Stimulated activated CD4-positive, alpha-beta T cell treated with anti-CD3 and anti-CD28 coated beads, Interleukin-12 subunit alpha, Interleukin-12 subunit beta, amount 100 ng/mL, for 24 hours (primary cell): ENCODE measurements at regions not wholly inside any gene's neighbourhood (a gene's known extent, or its start where the extent isn't known, plus 50 kb on each side); places are given as distances from the start of the nearest gene placed in this dataset.

Experiments
- DNase-seq, 2 experiments: peaks; one replicate each; pipeline ENCODE4 v3.0.0-alpha.2; 2020; ENCODE audit warnings: low read depth in 2 of 2

DNA sequence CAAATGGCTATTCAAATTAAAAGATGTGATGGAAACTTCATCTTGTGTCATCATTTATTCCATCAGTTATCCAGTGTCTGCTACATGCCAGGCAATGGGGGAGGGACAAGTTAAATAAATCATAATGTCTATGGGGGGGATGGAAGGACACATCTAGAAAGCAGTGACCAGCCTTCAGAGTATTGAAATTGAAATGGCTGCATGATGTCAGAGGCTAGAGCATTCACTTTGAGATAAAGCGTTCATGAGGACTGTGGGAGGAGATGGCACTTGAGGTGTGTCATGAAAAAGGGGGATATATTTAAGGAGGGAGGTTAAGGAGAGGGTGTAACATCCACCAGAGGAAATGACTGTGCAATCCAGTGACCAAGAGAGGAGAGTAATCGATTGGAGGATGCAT is 50.6 kb downstream of the SLIT2 start:
- DNase-seq, result no peak

DNA sequence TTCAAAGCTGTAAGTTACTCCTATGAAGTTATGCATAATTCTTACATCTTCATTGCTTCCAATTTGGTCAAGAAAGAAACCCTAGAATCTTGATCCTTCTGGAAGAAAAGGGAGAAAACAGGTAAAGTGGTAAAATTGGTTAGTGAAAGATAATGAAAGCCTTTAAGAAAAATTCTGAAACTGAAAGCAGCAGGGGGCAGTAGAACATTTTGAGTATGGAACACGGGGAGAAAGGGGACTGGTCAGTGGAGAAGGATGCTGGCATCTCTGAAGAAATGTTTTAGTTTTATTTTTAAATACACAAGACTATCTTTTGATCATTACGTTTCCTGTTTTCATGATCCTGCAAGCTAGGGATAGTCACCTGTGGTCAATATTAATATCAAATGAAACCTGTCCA is 54.3 kb downstream of the SLIT2 start:
- DNase-seq, result no peak

DNA sequence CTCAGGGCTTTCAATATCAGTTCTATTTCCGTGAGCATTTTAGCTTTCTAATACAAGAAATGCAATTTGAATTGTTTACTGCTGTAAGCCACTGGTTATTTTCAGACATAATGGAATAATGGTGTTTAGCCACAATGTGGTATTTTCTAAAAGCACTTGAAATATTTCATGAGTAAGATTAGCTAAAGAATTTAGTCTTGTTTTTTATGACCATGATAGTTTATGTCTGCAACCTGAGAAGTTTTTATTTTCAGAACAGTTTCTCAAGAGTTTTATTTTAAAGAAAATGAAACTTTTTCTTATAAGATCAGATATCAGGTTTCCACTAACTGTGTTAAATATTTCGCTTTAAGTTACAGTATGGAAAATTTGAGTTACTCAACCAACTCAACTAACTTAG is 60.2 kb downstream of the SLIT2 start:
- DNase-seq, result no peak

DNA sequence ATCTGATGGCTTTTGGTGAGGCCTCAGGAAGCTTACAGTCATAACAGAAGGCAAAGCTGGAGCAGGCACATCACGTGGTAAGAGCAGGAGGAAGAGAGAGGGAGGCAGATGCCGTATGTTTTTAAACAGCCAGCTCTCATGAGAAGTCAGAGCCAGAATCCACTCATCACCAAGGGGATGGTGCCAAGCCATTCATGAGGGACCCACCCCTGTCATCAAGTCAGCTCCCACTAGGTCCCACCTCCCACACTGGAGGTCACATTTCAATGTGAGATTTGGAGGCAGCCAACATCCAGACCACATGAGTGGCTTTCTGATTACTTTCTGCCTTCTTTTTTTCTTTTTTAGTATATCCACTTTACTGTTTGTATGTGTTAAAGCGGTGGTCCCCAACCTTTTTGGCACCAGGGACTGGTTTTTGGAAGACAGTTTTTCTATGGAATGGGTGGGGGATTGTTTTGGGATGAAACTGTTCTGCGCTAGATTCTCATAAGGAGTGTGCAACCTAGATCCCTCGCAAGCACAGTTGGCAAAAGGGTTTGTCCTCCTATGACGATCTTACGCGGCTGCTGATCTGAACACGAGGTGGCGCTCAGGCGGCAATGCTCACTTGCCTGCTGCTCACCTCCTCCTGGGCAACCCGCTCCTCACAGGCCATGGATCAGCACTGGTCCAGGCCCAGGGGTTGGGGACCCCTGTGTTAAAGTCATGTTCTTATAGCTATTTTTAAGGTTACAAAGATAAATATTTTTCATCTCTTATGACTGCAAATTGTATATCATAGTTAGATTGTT is 61.7 kb downstream of the SLIT2 start:
- DNase-seq, result no peak

DNA sequence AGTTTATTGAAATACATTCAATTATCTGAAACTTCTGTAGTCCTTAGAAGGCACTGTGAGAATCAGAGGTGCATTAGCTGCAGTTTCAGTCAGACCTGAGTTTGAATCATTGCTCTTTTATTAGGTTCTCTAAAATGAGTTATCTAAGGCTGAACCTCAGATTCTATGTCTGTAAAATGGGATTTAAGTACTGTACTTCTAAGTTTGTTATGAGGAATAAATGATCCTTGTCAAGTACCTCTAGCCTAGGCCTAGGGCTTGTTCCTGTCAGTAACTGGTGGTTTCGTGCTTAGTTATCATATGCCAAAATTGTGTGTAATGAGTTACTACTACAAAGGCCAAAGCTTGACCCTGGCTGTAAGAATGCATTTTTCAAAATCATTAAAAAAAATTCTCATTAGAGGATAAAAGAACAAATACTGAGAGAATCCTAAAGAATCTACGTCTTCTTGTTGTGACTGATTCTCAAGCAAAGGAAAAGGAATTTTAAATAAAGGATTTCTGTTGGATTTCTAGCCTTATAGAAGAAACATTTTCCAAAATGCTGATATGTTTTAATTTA is 65.8 kb downstream of the SLIT2 start:
- DNase-seq, result no peak

DNA sequence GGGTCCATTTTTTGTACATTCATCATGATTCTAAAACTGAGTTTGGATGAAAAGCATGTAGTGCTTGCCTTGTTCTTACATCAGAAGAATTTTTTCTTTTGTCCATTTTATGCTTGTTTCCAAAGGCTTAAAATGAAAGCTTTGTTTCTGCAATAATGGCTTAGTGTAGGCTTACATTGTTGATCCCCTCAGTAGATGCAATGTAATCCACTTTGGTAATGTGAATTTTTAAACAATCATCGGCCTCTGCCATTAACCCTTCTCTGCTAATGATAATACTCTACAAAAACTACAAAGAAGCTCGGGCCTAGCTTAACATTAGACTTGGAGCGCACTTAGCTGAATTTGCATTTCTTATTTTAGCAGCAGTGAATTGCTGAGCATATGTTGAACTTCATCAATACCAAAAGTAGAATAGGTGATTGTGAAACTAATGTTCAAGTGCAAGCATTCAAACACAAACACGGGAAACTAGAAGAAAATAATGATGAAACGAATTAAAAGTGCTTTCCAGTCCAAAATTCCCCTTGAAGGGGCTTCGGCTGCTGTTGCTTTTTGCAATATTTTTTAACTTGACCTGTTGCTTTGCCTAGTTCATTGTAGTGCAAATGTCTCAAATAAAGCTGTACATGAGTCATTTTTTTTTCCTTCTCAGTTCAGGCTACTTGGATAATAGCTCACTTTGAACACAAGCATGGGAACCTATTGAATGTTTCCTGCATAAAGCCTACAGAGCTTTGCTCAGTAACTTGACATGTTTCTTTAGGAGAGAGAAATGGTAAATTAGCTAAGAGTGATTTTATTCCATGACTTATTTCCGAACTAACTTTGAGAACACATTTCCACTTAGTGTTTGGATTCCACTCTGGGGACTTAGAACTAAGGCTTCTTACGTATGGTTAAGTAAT is 66.5 kb downstream of the SLIT2 start:
- no peak for DNase-seq

DNA sequence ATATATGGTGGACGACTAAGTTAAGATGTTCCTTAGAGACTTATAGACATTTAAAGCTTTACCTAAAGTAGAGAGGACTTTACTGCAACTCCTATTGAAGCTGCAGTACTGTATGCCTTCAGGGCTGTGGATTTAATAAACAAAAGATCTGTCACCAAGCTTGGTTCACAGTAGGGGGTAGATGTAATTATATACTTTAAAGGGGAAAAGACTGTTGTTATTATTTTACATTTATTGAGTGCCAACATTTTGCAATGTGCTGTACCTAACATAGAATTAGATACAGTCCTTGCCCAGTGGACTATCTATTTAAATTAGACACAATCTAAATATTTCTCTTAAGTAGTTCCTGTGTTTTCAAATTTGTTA is 67.2 kb downstream of the SLIT2 start:
- no peak for DNase-seq

DNA sequence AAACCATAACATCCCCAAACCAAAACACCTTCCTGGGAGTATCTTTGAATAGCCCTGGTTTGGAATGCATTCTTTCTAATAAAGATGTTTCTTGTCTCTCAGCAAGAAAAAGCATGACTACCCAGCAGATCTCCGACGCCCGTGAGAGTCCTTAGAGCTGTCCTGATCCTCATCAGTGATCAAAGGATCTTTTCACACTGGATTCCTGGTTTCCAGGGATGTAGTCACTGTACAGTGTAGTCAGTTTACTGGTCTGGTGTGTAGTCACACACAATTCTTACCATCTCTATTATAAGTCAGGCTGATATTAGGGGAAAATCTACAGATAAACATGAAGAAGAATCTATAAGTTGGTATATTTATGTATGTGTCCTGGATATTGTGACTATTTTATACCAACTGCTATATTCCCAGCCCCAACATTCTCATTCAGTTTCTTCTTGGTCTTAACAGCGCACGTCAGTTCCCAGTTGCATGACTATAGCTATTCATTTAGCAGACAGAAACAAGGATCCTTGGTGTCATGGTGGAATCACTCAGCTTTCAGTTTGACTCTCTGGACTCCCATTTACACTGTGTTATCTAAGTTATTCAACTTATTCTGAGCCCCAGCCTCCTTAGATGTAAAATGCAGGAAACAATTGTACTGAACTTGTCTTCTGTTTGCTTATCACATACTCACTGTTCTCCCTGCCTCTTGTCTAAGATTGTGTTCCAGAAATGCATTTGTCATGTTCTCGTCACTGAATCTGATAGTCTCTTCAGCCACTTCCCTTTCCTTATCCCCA is 68.3 kb downstream of the SLIT2 start:
- no peak for DNase-seq

DNA sequence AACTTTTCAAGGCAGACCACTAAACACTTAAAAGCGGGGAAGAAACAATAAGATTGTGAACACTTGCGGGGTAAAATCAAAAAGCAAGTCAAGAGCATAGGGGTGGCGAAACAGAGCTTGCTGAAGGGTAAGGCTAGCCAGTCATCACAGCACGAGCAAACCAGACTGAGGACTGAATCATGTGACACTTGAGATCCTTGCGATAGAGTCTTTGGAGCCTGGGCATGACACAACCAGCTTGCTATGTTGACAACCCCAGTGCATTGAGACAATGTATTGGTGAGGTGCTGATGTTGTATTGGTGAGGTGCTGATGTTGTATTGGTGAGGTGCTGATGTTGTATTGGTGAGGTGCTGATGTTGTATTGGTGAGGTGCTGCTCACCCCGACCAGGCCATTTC is 72.3 kb downstream of the SLIT2 start:
- DNase-seq, result no peak

DNA sequence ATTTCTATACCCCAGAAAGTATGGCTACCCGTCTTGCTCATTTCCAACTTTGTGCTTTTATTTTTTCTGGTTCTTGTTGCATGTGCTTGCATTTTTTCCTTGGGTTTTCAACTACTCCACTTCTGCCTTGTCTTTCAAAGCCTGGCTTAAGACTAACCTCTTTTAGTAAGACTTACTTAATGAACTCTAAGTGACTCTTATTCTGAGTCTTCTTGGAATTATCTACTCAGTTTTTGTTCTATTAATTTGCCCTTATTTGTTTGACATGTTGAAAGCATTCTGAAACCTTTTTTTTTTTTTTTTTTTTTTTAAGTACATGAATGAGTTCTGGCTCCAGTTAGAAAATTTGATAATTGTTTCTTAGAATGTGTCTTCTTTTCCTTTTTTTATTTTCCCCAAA is 74.8 kb downstream of the SLIT2 start:
- no peak for DNase-seq

DNA sequence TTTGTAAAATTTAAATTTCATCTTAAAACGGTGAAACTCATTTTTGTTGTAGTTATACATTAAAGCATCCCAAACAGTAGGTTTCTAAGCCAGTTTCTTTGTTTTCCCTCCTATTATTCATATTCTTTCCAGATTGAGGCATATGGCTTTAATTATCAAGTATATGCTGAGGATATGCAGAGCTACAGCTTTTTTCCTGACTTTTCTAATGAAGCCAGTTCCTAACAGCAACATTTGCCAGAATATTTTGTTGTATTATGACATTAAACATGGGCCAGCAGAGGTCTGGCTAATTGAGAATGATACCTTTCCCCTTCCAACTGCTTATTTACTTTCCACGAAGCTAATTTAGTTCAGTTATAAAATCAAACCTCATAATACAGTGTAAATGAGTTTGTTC is 75.3 kb downstream of the SLIT2 start:
- DNase-seq, result no peak

DNA sequence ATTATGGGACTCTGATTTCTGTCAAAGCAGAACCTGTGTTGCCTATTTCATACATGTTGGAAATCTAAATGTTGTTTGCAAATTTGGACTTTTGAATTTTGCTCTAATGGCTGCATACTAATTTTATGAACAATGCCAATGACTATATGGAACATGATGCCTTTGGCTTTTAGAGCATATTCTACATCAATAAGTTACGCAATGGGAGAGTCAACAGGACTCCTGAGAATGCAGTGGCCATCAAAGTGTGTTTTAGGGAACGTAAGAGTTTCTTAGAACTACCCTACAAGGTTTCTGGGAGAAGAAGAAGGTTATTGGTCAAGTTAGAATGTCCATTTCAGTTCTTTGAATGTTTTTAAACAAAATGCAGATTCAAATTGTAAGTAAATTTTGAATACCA is 76.1 kb downstream of the SLIT2 start:
- no peak for DNase-seq

DNA sequence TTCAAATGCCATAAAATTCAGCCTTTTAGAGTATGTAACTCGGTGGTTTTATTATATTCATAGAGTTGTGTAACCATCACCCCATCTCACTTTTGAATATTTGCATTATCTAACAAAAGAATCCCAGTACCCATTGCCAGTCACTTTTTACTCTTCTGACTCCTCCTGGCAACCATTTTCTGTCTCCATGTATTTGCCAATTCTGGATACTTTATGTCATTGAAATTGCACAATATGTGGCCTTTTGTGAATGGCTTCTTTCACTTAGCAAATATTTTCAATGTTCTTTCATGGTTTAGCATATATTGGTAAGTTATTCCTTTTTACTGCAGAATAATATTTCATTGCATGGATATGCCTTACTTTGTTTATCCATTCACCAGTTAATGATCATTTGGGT is 79.9 kb downstream of the SLIT2 start:
- no peak for DNase-seq

DNA sequence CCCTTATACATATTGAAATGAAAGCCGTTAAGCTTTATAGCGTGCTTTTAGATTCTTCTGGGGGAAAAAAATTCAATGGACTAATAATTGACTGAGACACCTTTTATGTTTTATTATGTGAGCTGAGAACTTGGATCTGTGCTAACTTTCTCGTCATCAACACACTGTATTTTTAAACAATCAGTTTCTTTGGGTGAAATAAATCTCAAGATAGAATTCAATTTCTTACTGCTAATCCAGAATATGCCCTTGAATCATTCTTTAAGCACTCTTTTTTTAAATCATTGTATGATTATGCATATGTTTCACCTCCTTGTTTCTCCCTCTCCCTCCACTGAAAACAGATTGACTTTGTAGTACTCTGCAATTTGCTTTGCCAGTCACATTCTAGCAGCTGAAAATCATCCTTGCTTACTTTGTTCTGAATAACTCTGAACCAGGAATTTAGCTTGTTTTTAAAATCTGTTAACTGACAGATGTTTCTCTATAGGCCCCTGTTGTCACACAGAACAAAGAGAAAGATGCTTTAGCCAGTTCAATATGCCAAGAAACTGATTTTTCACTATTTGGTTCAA is 81.5 kb downstream of the SLIT2 start:
- DNase-seq, result no peak

DNA sequence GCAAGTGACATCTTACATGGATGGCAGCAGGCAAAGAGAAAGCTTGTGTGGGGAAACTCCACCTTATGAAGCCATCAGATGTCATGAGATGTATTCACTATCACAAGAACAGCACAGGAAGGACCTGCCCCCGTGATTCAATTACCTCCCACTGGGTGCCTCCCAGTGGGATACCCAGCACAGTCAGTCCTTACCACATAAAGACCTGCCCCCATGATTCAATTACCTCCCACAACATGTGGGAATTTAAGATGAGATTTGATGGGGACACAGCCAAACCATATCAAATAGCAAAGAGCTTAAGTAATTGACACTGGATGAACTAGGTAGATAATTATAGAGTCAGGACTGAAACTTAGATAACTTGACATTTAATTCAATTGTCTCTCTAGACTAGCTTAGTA is 85.6 kb downstream of the SLIT2 start:
- DNase-seq, result no peak

DNA sequence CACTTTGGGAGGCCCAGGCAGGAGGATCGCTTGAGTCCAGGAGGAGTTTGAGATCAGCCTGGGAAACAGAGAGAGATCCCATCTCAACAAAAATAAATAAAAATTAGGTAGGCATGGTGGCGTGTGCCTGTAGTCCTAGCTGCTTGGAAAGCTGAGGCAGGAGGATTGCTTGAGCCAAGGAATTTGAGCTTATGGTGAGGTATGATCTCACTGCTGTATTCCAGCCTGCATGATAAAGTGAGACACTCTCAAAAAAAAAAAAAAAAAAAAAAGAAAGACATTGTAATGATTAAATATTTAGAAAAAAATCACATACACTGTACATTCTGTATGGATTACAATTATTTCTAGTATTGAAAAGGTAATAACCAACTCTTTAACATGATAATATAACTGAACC is 87.1 kb downstream of the SLIT2 start:
- no peak for DNase-seq

DNA sequence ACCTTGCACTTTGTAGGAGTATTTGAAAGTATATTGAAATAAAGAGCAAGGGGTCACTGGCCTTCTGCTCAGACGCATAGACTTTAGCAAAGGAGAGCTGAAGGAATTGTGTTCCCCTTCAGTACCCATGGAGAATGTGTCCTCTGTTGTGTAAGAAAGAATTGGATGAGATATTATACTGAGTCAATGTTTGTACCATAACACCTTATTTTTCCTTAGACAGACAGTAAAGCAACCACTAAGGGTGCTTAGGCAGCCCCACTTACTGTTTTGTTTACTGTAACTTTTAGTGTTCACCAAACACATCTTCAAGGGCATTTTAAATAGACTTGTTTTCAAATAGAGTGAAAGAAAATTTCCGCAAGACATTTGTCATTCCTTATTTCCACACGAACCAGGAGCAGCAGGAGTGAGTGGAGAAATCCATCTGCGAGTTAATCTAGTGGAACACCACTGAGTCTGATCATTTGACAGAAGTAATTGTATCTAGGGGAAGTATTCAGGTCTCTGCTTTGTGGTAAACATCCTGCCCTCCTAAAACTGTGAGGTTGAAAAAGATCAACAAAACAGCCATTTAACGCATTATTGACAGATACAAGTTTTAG is 89.5 kb downstream of the SLIT2 start:
- no peak for DNase-seq

DNA sequence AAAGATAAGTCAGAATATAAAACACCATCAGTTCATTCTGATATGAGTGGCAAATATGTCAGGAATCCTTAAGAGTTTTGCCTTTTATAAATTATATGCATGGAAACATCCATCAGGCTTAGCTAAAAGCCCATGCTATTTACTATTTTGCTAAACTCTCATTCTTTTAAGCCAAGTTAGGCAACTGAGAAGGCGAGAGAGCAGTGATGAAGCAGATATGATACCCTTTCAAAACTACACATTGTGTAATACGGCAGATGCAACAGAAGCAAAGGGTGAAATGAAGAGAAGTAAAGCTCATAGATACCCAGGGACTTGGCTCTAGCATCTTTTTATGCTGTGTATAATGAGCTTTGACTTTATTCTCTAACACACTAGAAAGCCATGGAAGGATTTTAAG is 95.8 kb downstream of the SLIT2 start:
- DNase-seq, result no peak

DNA sequence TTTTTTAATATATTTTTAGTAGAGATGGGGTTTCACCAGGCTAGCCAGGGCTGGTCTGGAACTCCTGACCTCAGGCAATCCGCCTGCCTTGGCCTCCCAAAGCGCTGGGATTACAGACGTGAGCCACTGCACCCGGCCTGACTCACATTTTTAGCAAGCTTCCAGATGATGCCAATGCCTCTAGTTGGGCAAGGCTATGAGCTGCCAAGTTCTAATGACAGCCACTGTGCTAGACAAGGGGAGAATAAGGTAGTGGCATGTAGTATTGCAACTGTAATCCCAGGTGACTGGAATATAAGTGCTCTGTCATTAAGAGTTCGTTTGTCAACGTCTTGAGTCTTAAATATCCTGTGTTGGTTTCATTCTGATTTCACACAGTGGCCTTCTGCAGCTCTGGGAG is 96.7 kb downstream of the SLIT2 start:
- DNase-seq, result no peak

DNA sequence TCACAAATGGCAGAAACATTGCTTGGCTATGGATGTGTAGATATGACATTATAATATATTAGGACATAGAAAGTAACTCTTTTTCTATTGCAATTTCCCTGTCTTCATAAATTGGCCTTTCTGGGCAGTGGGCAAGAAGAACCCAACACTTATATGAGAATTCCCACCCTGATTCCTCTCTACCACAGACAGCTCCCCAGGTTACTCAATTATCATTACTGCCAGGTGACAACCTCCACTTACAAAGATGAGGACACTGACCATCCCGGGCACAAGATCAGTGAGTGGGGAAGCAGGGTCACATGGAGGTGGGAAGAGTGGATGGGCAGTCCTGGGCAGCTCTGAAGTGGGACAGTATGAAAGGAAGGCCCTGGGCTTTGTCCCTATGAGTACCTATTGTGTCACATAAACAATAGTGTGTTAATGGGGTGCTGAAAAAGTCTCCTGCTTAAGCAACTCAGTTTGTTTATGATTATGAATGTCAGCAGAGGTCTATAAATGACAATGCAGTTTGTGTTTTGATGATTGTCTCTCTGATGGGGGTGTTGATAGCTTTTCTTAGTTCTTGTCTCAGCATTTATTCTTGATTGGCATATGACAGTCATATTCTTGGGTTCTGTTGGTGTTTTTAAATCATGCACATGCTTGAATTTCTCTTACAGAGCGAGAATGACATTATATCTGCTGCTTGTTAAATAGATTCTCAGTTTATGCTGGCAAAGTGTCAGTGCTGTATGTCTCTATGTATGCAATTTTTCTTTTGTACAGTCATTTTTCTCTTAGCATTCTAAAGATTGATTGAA is 99.9 kb downstream of the SLIT2 start:
- DNase-seq, result no peak

DNA sequence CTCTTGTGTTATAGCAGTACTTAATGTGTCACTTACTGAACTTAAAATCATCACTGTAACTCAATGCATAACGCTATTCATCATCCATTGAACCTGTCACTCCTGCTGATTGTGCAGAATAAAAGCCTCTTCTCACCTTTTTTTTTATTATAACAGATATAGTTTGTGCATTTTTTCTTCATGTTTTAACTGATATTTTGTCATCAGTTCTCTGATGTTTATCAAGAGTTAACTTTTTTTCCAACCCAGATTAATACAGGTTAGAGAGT is 100.4 kb downstream of the SLIT2 start:
- no peak for DNase-seq
